ENCODE measurements at regions not wholly inside any gene's neighbourhood (a gene's known extent, or its start where the extent isn't known, plus 50 kb on each side); places are given as distances from the start of the nearest gene placed in this dataset.

GRCh38 chr5:6867712-6868111 lies 154.5 kb downstream of the TENT4A start:
- no peak for TF ChIP-seq USF1 (IDR thresholded peaks at IDR 0.05)
- no peak for TF ChIP-seq MAX (IDR thresholded peaks at IDR 0.05)
- no peak for TF ChIP-seq NFIC (IDR thresholded peaks at IDR 0.05)
- TF ChIP-seq, protein P1, sequence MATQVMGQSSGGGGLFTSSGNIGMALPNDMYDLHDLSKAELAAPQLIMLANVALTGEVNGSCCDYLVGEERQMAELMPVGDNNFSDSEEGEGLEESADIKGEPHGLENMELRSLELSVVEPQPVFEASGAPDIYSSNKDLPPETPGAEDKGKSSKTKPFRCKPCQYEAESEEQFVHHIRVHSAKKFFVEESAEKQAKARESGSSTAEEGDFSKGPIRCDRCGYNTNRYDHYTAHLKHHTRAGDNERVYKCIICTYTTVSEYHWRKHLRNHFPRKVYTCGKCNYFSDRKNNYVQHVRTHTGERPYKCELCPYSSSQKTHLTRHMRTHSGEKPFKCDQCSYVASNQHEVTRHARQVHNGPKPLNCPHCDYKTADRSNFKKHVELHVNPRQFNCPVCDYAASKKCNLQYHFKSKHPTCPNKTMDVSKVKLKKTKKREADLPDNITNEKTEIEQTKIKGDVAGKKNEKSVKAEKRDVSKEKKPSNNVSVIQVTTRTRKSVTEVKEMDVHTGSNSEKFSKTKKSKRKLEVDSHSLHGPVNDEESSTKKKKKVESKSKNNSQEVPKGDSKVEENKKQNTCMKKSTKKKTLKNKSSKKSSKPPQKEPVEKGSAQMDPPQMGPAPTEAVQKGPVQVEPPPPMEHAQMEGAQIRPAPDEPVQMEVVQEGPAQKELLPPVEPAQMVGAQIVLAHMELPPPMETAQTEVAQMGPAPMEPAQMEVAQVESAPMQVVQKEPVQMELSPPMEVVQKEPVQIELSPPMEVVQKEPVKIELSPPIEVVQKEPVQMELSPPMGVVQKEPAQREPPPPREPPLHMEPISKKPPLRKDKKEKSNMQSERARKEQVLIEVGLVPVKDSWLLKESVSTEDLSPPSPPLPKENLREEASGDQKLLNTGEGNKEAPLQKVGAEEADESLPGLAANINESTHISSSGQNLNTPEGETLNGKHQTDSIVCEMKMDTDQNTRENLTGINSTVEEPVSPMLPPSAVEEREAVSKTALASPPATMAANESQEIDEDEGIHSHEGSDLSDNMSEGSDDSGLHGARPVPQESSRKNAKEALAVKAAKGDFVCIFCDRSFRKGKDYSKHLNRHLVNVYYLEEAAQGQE (IDR thresholded peaks at IDR 0.05; ENCODE audit: low read depth): no peak
- TF ChIP-seq YY1 (IDR thresholded peaks at IDR 0.05; ENCODE audit: low read depth): no peak
- no peak for TF ChIP-seq CREB1 (IDR thresholded peaks at IDR 0.05; ENCODE audit: low read depth)

All from Ishikawa (cell line).